Iris pigment epithelial cell (primary cell): ENCODE measurements at regions not wholly inside any gene's neighbourhood (a gene's known extent, or its start where the extent isn't known, plus 50 kb on each side); places are given as distances from the start of the nearest gene placed in this dataset.
"Not testable (repeated sequence)": the region's sequence is repeated elsewhere in the genome, so short reads cannot be mapped to it uniquely, and the experiment has no call there.

Source experiments
- DNase-seq: peaks from one replicate; pipeline ENCODE4 v3.0.0-alpha.2; 2011; ENCODE audit warnings: low read depth

DNA sequence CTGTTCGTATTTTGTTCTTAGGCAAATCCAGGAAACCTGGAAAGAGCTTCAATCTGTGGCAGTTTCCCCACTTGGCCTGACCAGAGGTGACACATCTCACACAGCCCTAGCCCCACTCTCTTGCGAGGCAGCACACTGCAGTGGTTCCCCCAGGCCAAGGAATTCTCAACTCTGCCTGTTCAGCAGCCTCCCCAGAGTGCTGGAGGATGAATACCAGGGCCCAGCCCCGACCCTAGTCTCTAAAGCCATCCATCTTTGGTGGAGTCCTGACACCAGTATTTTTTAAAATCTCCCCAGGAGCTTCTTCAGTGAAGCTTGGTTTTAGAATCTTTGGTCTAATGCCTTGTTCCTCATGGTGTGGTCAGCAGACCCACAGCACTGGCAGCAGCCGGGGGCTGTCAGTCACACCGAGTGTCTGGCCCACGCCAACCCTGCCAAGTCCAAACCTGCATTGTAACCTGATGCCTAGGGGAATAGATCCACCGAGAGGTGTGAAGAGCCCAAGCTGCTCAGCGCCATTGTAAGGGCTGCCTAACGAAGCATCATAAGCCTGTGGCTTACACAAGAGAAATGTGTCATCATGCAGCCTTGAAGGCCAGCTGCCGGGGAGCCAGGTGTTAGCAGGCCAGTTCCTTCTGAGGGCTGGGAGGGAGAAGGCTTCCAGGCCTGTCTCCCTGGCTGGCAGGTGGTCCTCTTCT lies 428.7 kb upstream of the ID2 start:
- no peak for DNase-seq

DNA sequence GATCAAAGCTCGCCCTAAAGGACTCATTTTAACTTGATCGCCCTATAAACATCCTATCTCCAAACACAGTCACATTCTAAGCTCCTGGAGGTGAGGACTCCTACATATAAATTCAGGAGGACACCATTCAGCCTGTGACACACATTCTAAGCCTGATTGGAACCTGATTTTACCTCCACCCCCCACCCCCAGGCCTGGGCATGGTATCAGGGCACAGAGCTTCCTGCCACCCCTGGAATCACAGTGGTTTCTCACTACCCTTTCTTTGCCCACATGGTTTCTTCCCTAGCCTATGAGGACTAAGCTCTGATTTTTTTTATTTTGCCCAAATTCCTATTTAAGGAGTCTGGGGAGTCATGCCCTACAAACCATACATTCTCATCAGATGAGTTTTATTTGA lies 428.1 kb upstream of the ID2 start:
- DNase-seq, result no peak

DNA sequence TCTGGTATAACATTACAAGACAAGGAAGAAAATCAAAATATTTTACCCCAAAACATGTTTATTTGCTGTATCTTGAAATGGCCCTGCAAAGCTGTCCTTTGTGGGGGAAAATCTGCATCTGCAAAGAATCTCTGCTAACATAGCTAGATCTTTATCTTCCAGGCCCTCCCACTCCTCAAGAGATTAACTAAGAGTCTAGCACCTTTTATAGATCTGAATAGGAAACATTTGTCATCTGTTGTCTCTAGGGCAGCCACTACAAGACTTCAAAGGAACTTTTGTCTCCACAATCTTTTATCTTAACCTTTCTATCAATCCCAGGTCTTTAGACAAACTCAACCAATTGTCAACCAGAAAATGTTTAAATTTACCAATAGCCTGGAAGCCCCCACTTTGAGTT lies 427.6 kb upstream of the ID2 start:
- DNase-seq, result not testable (repeated sequence)

DNA sequence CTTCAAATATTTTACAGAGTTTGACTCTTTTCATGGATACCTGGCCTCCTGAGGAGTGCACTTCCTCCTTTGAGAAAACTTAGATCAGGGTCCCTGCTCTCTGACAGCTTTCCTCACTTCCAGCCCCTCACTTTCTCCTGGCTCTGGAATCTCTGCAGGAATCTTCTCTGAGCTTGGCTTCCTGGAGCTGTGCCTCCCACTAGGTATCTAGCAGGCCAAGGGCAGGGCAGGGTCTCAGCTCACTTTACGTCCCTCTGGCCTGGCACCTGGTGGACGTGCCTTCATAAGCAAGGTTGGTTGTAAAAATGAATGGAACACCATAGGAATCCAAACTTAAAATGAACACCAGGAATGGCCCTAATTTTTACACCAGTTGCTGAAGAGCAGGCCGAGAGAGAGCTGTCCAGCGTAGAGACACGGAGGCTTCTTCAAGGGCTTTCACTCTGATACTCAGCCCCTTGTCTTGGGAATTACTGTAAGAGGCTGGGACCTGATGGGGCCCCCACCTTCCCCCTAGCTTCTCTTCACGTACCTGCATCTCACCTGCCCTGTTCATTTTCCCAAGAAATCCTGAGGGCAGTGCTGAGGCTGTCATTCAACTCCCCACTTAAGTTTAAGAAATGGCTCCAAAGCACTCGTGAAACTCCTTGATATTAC lies 426.9 kb upstream of the ID2 start:
- no peak for DNase-seq

DNA sequence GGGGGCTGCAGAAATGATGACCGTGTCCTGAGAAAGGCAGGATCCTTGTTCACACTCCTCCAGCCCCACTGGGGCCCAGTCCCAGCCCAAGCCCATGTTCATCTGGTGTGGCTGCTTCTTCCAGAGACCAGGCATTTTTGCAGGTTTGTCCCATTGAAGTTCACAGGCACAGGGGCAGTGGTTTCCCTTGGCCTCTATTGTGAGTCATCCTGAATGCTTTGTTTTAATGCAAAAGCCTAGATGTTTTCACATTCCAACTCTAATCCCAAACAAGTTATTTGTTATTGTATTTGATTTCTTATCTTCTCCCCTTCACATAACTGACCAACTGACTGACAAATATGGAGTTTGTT lies 426.4 kb upstream of the ID2 start:
- no peak for DNase-seq

DNA sequence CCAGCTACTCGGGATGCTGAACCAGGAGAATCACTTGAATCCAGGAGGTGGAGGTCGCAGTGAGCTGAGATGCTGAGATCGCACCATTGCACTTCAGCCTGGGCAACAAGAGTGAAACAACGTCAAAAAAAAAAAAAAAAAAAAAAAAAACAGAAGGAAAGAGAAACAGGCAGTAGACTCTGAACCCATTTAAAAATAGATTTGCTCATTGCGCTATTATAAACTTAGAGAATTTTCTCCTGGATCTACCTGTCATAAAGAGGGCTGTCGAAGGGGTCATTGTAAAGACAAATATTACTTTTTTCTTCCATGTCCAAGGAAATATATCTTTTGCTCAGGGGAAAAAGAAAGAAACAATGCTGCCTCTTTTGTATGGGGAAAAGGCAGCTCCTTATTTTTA lies 425.0 kb upstream of the ID2 start:
- DNase-seq, result no peak

DNA sequence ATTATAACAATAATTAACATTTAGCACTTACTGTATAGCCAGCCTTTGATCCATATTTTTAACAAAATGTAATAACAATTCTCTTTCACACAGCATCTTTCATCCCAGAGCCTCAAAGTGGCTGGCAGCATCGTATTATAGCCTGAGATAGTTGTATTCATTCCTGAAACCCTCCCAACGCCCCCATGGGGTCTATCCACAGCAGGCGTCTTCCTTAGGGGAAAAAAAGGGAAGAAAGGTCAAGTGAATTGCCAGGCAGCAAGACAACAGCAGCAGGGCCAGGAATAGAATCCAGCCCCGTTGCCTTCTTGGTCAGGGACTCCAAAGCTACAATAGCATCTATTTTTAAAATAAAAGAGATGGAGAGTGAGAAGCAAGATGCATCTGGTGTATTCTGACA lies 424.4 kb upstream of the ID2 start:
- no peak for DNase-seq

DNA sequence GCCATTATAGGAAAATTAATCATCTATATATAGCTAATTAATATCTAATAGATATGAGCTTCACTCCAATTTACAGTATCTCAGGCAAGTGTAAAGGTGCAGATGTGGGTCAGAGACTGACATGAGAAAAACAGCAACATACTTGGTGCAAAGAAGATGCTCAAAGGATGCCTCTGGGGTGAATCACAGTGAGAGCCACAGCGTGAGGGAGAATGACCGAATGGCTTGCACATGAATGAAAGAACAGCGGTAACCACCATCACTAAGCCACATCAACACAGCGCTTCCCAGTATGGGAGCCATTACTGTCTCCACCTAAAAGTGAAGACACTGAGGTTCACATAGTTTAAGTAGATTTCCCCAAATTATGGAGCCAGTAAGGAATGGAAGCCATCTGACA lies 423.4 kb upstream of the ID2 start:
- no peak for DNase-seq

GRCh38 chr2:8259106-8259840 lies 422.6 kb upstream of the ID2 start:
- no peak for DNase-seq

- DNase-seq, result no peak
These were observed 422.0 kb upstream of the ID2 start for GRCh38 chr2:8259841-8260178.

- DNase-seq, result no peak
These were observed 421.6 kb upstream of the ID2 start for GRCh38 chr2:8260213-8260612.

DNA sequence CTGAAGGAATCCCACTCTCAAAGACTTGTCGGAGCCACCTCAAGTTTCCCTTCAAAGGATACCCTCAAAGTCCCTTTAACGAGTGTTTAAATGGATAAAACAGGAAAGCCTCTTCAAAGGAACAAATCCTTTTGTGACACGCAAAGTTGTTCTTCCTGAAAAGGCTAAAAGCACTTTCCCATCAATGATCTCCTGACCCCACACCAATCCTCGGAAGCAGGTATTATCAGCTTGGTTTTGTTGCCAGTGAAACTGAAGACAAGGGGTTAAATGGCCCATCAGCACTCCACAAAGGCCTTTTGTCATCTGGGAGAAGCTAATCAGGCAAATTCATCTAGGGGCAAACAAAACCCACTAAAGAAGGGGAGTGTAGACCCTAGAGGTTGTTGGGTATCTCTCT lies 418.0 kb upstream of the ID2 start:
- DNase-seq, result no peak

DNA sequence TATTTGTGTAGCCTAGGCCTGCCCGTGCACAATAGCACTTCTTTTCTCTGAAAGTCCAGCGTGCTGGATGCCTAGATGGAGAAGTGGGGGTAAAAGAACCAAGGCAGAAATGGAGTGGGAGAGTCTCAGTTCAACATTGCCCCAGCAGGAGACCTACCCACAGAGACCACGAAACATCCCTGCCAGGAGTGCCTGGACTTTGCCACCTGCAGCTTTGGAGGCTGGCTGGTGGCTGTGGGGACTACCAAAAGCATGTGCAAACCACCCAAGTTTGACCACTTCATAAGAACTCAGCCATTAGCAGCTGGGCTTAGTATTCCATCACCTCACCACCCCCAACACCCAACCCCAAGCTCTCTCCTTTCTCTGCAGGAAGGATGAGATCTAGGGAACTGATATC lies 416.9 kb upstream of the ID2 start:
- DNase-seq, result no peak

- DNase-seq, result no peak
These were observed 416.2 kb upstream of the ID2 start for GRCh38 chr2:8265476-8266226.

- no peak for DNase-seq
These were observed 415.3 kb upstream of the ID2 start for GRCh38 chr2:8266563-8266962.

DNA sequence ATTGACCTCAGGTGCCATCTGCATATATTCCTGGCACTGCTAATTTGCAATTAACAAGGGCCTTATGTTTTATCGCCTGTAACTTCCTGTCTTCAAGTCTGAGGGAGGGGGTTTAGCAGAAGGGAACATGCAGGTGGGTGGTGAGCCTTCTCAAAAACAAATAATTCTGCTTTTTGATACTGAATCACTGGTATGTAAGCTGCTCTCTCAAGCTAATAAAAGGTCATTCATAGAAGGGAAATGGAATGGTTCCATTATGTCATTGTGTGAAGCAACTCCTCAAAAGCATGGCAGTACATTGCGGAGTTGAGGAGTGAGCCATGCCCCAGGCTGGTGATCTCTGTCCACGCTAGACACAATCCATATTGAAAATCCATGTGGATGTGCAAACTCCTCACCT lies 414.8 kb upstream of the ID2 start:
- DNase-seq, result no peak

GRCh38 chr2:8267721-8268120 lies 414.1 kb upstream of the ID2 start:
- no peak for DNase-seq

DNA sequence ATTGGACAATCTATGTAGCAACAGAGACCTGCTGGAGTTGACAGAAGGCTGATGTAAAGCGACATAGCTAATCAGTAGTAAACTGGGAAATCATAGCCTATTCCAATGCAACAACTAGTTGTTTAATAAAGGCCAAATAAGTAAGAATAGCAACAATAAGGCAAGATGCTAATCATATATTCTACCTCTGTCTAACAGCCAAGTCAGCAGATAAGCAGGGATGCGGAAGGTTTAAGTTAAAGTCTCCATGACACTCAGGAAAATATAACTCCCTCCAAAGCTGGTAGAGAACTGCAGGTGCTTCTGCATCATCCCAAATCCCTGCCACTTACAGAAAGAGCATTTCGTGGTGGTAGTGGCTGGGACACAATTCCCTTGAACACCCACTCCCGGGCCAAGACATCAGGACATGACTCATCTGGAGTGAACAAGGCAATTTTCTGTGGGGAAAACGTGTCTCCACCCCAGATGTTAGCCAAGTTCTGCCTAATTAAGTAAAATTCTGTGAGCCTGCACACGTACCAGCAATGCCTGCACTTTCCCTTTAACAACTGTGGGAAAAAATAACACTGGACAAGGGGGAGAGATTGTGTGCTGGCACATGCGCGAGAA lies 413.6 kb upstream of the ID2 start:
- no peak for DNase-seq

- DNase-seq, result no peak
These were observed 411.2 kb upstream of the ID2 start for GRCh38 chr2:8270699-8271098.

DNA sequence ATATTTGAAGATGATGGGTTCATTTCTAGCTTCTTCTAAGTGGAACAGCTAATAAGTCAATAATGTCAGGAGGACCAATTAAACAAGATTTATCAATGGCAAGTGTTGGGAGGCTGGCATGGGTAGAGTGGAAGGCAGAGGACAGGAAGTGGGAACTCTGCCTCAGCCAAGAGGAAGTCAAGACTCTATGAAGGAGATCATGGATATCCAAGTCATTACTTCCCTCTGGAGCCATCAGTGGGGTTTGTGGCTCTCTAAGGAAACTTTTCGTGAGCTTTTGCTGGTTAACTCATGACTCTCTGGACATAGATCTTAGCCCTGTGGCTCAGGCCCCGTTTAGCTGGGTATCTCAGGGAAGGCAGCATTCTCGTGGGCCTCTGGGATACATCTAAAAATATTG lies 410.4 kb upstream of the ID2 start:
- DNase-seq, result no peak

GRCh38 chr2:8276026-8276425 lies 405.8 kb upstream of the ID2 start:
- no peak for DNase-seq

- no peak for DNase-seq
These were observed 403.8 kb upstream of the ID2 start for GRCh38 chr2:8277921-8278571.
